ENCODE measurements at regions not wholly inside any gene's neighbourhood (a gene's known extent, or its start where the extent isn't known, plus 50 kb on each side); places are given as distances from the start of the nearest gene placed in this dataset.

DNA sequence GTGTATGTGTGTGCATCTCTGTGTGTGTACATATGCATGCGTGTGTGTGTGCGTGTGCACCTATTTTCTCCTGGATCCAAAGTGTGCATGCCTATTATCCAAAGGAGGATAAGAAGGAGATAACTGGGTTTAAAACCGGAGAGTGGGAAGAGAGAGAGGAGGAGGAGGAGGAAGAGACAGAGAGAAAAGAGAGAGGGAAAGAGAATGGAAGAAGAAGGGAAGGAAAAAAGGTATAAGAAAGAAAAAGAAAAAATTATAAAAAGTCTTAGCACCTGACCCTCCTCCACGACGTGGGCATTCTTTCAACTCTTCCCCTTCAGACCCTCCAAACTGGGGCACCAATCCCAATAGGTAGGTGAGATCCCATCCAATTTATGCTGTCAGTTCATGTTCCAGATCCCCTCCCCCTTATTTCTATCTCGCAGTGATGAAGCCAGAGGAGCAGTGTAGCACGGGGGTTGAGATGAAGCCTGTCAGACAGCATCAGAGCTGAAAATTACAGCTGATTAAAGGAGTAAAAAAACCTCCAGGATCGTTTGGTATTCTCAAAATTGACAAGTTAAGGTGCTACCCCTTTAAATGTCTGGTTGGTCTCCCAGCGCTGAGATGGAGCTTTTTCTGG is 386.7 kb upstream of the ATP5MC3 start:
- Histone ChIP-seq H3K9ac (replicated peaks; ENCODE audit: extremely low read depth, insufficient read depth, low read length) (no peak overlapping the region), H3K79me2 (ENCODE audit: control insufficient read depth, insufficient read depth, low read length) (no peaks in the 10 kb centered on the region), H3K27ac (ENCODE audit: insufficient read depth, low read depth, low read length) (no peak overlapping the region), H4K20me1 (replicated peaks; ENCODE audit: control insufficient read depth, extremely low read depth, insufficient read depth, low read length) (no peaks in the 10 kb centered on the region), H3K36me3 (ENCODE audit: control insufficient read depth in 2 of 2, extremely low read depth in 1 of 2, insufficient read depth in 2 of 2, low read length in 2 of 2) (no peaks in the 10 kb centered on the region), H3K27me3 (ENCODE audit: control insufficient read depth in 2 of 2, insufficient read depth in 2 of 2, low read length in 2 of 2) (no peaks in the 10 kb centered on the region), H2AFZ (ENCODE audit: low read depth, low read length) (no peak overlapping the region), H3K9me1 (replicated peaks; ENCODE audit: control insufficient read depth, extremely low read depth, insufficient read depth, low read length) (no peaks in the 10 kb centered on the region), H3K4me1 (ENCODE audit: control insufficient read depth, extremely low read depth, insufficient read depth, low read length) (no peaks in the 10 kb centered on the region), H3K9me3 (replicated peaks; ENCODE audit: control insufficient read depth, insufficient read depth, low read length) (no peaks in the 10 kb centered on the region), H3K4me2 (ENCODE audit: insufficient read depth, low read length) (no peak overlapping the region), H3K4me3 (replicated peaks in 1 of 3; ENCODE audit: insufficient read depth in 1 of 3, low read depth in 1 of 3, low read length in 3 of 3) (no peak overlapping the region)
- TF ChIP-seq GATA2 (IDR thresholded peaks at IDR 0.05; ENCODE audit: insufficient read depth, insufficient read length, low read depth, low read length) (no peak), CTCF (IDR thresholded peaks at IDR 0.05; ENCODE audit: extremely low read depth in 1 of 2, insufficient read depth in 1 of 2, low read depth in 1 of 2, low read length in 2 of 2) (no peak), POLR2A (IDR thresholded peaks at IDR 0.05; ENCODE audit: low read depth, low read length) (no peak), POLR2AphosphoS5 (IDR thresholded peaks at IDR 0.05; ENCODE audit: insufficient read depth, low read depth, low read length) (no peak)
- intact Hi-C loops (cut with micrococcal nuclease) (no loop called here), dilution Hi-C loops (cut with MboI; ENCODE audit: extremely low pct_ligation_motif_present, low sequenced_read_pairs) (no loop called here)
- ChIA-PET CTCF (no interaction called here), POLR2A (no interaction called here)
- no peak for FAIRE-seq
- BruUV-seq (replicated peaks) = no TSS peak
- DNase-seq (ENCODE audit: low read depth, low spot score) = no peak

GRCh38 chr2:175567435-175568061 is 386.0 kb upstream of the ATP5MC3 start:
- TF ChIP-seq MAX (IDR thresholded peaks at IDR 0.05; ENCODE audit: insufficient read depth, insufficient read length) (no peak), POLR2A (IDR thresholded peaks at IDR 0.05; ENCODE audit: low read depth, low read length) (no peak), JUN (IDR thresholded peaks at IDR 0.05; ENCODE audit: borderline replicate concordance, insufficient read depth, insufficient read length, low read depth) (no peak), EZH2 (IDR thresholded peaks at IDR 0.05; ENCODE audit: borderline replicate concordance, low read depth, low read length, severe bottlenecking) (no peak), POLR2AphosphoS5 (IDR thresholded peaks at IDR 0.05; ENCODE audit: insufficient read depth, low read depth, low read length) (no peak), GATA2 (IDR thresholded peaks at IDR 0.05; ENCODE audit: insufficient read depth, insufficient read length, low read depth, low read length) (no peak), FOS (IDR thresholded peaks at IDR 0.05; ENCODE audit: borderline replicate concordance, insufficient read depth, low read length) (no peak), CTCF (IDR thresholded peaks at IDR 0.05; ENCODE audit: extremely low read depth in 1 of 2, insufficient read depth in 1 of 2, low read depth in 1 of 2, low read length in 2 of 2) (no peak), MYC (IDR thresholded peaks at IDR 0.05; ENCODE audit: low read depth, low read length) (no peak)
- H3K9me1 ChIP-seq (replicated peaks; ENCODE audit: control insufficient read depth, extremely low read depth, insufficient read depth, low read length) = no peaks in the 10 kb centered on the region
- H3K4me2 ChIP-seq (ENCODE audit: insufficient read depth, low read length) = no peak overlapping the region
- H3K27me3 ChIP-seq (ENCODE audit: control insufficient read depth in 2 of 2, insufficient read depth in 2 of 2, low read length in 2 of 2) = no peaks in the 10 kb centered on the region
- dilution Hi-C loops (cut with MboI; ENCODE audit: extremely low pct_ligation_motif_present, low sequenced_read_pairs) (no loop called here), intact Hi-C loops (cut with micrococcal nuclease) (no loop called here)
- no peaks in the 10 kb centered on the region for H3K36me3 ChIP-seq (ENCODE audit: control insufficient read depth in 2 of 2, extremely low read depth in 1 of 2, insufficient read depth in 2 of 2, low read length in 2 of 2)
- no peak overlapping the region for H3K4me3 ChIP-seq (replicated peaks in 1 of 3; ENCODE audit: insufficient read depth in 1 of 3, low read depth in 1 of 3, low read length in 3 of 3)
- H3K27ac ChIP-seq (ENCODE audit: insufficient read depth, low read depth, low read length) = no peak overlapping the region
- no peak overlapping the region for H3K9ac ChIP-seq (replicated peaks; ENCODE audit: extremely low read depth, insufficient read depth, low read length)
- H3K79me2 ChIP-seq (ENCODE audit: control insufficient read depth, insufficient read depth, low read length) = no peaks in the 10 kb centered on the region
- H3K9me3 ChIP-seq (replicated peaks; ENCODE audit: control insufficient read depth, insufficient read depth, low read length) = no peaks in the 10 kb centered on the region
- ChIA-PET POLR2A (no interaction called here), CTCF (no interaction called here)
- DNase-seq (ENCODE audit: low read depth, low spot score) = no peak
- no peak overlapping the region for H2AFZ ChIP-seq (ENCODE audit: low read depth, low read length)
- BruUV-seq (replicated peaks) = no TSS peak
- H4K20me1 ChIP-seq (replicated peaks; ENCODE audit: control insufficient read depth, extremely low read depth, insufficient read depth, low read length) = no peaks in the 10 kb centered on the region
- no peak for FAIRE-seq
- no peaks in the 10 kb centered on the region for H3K4me1 ChIP-seq (ENCODE audit: control insufficient read depth, extremely low read depth, insufficient read depth, low read length)

Measured in endothelial cell of umbilical vein (primary cell).